GM23338 (cell line): ENCODE measurements at regions not wholly inside any gene's neighbourhood (a gene's known extent, or its start where the extent isn't known, plus 50 kb on each side); places are given as distances from the start of the nearest gene placed in this dataset.

Experiments used
- ATAC-seq: fragments of 200-7000 bp; cut with Tn5 transposase; 3 replicates; pipeline ENCODE4 v1.9.1; 2020
- DNase-seq: peaks from one replicate; pipeline ENCODE4 v3.0.0-alpha.2; 2015; ENCODE audit warnings: low spot score
- H2AFZ ChIP-seq: fragments of 200-600 bp; sonication (generic); 2 replicates; pipeline ENCODE4 v1.8.0; 2016; ENCODE audit warnings: antibody characterized with exemption, mild to moderate bottlenecking, moderate library complexity
- H3F3A ChIP-seq: fragments of 200-600 bp; sonication (generic); replicated peaks from 2 replicates; pipeline ENCODE4 v1.8.0; 2017; ENCODE audit warnings: antibody characterized with exemption, mixed run types, low read depth
- H3K27ac ChIP-seq: fragments of 200-600 bp; sonication (generic); 2 replicates; pipeline ENCODE4 v1.6.1; 2016; ENCODE audit warnings: low read depth
- H3K27me3 ChIP-seq: fragments of 200-600 bp; sonication (generic); 2 replicates; pipeline ENCODE4 v1.8.0; 2016; ENCODE audit warnings: mild to moderate bottlenecking, mixed run types, moderate library complexity; ENCODE audit not compliant: insufficient read depth
- H3K36me3 ChIP-seq: fragments of 200-600 bp; sonication (generic); 2 replicates; pipeline ENCODE4 v1.8.0; 2016; ENCODE audit warnings: mild to moderate bottlenecking; ENCODE audit not compliant: insufficient read depth
- H3K4me1 ChIP-seq: fragments of 200-600 bp; sonication (generic); 2 replicates; pipeline ENCODE4 v1.8.0; 2016; ENCODE audit warnings: mild to moderate bottlenecking, moderate library complexity; ENCODE audit not compliant: insufficient read depth
- H3K4me2 ChIP-seq: fragments of 200-600 bp; sonication (generic); 2 replicates; pipeline ENCODE4 v1.7.1; 2017; ENCODE audit warnings: mixed run types
- H3K4me3 ChIP-seq: fragments of 200-600 bp; sonication (generic); 2 replicates; pipeline ENCODE4 v1.6.1; 2016; ENCODE audit warnings: mixed run types
- H3K79me2 ChIP-seq: fragments of 200-600 bp; sonication (generic); replicated peaks from 2 replicates; pipeline ENCODE4 v1.8.0; 2017; ENCODE audit warnings: mild to moderate bottlenecking; ENCODE audit not compliant: insufficient read depth
- H3K9me2 ChIP-seq: fragments of 200-600 bp; sonication (generic); 2 replicates; pipeline ENCODE4 v1.8.0; 2017; ENCODE audit not compliant: insufficient read depth
- H4K20me1 ChIP-seq: fragments of 200-600 bp; sonication (generic); replicated peaks from 2 replicates; pipeline ENCODE4 v1.8.0; 2017; ENCODE audit warnings: mild to moderate bottlenecking; ENCODE audit not compliant: insufficient read depth
- H3K27ac Mint-ChIP-seq: 2 replicates; pipeline ENCODE4 v1.8.0; 2020; ENCODE audit warnings: inconsistent platforms, mild to moderate bottlenecking, moderate library complexity, mixed read lengths
- H3K27me3 Mint-ChIP-seq: 3 replicates; pipeline ENCODE4 v1.8.0; 2022; ENCODE audit warnings: low read depth, mild to moderate bottlenecking, moderate library complexity, mixed read lengths, inconsistent platforms; ENCODE audit not compliant: insufficient read depth, poor library complexity
- H3K36me3 Mint-ChIP-seq: 3 replicates; pipeline ENCODE4 v1.8.0; 2021; ENCODE audit warnings: low read depth, mild to moderate bottlenecking, inconsistent platforms, moderate library complexity, mixed read lengths
- H3K4me1 Mint-ChIP-seq: 3 replicates; pipeline ENCODE4 v1.8.0; 2020; ENCODE audit warnings: mild to moderate bottlenecking, inconsistent platforms, mixed read lengths
- H3K4me3 Mint-ChIP-seq: 3 replicates; pipeline ENCODE4 v1.8.0; 2021; ENCODE audit warnings: moderate library complexity, mild to moderate bottlenecking, inconsistent platforms, mixed read lengths
- H3K9me3 Mint-ChIP-seq: 3 replicates; pipeline ENCODE4 v1.8.0; 2020; ENCODE audit warnings: moderate library complexity, mild to moderate bottlenecking, inconsistent platforms, mixed read lengths
- CREB1 ChIP-seq: fragments of 250-450 bp; sonication (Bioruptor Pico); IDR thresholded peaks from 2 replicates; pipeline ENCODE4 v1.5.0; 2020; ENCODE audit warnings: low read depth, mild to moderate bottlenecking, moderate library complexity
- EZH2phosphoT487 ChIP-seq: fragments of 200-600 bp; sonication (generic); IDR thresholded peaks from one replicate; pipeline ENCODE4 v1.8.1; 2018; ENCODE audit warnings: antibody characterized with exemption; ENCODE audit not compliant: unreplicated experiment
- NANOG ChIP-seq: IDR thresholded peaks from 2 replicates; pipeline ENCODE4 v1.6.1; 2016; ENCODE audit warnings: antibody characterized with exemption, borderline replicate concordance
- POLR2AphosphoS5 ChIP-seq: IDR thresholded peaks from 2 replicates; pipeline ENCODE4 v1.6.1; 2016; ENCODE audit warnings: antibody characterized with exemption, low read depth
- STAT1 ChIP-seq: IDR thresholded peaks from one replicate; pipeline ENCODE4 v1.6.1; 2016; ENCODE audit warnings: antibody characterized with exemption; ENCODE audit not compliant: unreplicated experiment
- ZNF331 ChIP-seq: fragments of 250-450 bp; sonication (Bioruptor Pico); IDR thresholded peaks from 2 replicates; pipeline ENCODE4 v1.5.0; 2020; ENCODE audit warnings: low read depth, mild to moderate bottlenecking, moderate library complexity
- TF ChIP-seq, protein P1 (sequence below): IDR thresholded peaks from one replicate; pipeline ENCODE4 v1.6.1; 2018; ENCODE audit warnings: antibody characterized with exemption; ENCODE audit not compliant: unreplicated experiment
- TF ChIP-seq, protein P2 (sequence below): IDR thresholded peaks from 2 replicates; pipeline ENCODE4 v1.6.1; 2016; ENCODE audit warnings: antibody characterized with exemption
- TF ChIP-seq, protein P3 (sequence below): fragments of 250-450 bp; sonication (Bioruptor Pico); IDR thresholded peaks from 2 replicates; pipeline ENCODE4 v1.5.0; 2020; ENCODE audit warnings: mild to moderate bottlenecking, moderate library complexity
- TF ChIP-seq, protein P4 (sequence below), 2 experiments: fragments of 200-600 bp in 1 of 2; sonication (generic) in 1 of 2; conservative IDR thresholded peaks; 2 replicates each; pipeline versions ENCODE4 v1.5.1 to v1.6.1; 2016 to 2017; ENCODE audit warnings: antibody characterized with exemption in 2 of 2, low read depth in 2 of 2, mild to moderate bottlenecking in 2 of 2, moderate library complexity in 1 of 2

DNA sequence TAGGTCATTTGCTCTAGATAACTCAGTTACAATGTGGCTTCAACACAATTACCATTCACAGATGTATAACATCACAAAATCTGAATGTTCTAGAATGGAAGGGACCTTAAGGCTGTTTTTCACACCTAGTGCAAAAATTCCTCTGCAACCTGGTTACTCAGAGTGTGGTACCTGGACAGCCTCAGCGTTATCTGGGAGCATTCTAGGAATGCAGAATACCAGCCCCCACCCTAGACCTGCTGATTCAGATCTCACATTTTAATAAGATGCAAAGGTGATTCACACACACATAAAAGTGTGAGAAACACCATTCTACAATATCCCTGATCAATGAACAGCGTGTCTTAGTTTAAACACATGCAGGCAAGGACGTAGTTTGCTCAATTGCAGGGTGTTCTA is 233.1 kb downstream of the TDRD15 start:
- no peaks in the 10 kb centered on the region for H3K27me3 ChIP-seq
- no peak overlapping the region for H3K27ac ChIP-seq
- Mint-ChIP-seq H3K9me3 (peaks cover 24% of the 10 kb centered on the region), H3K4me3 (no peak overlapping the region), H3K27ac (no peak overlapping the region), H3K4me1 (no peaks in the 10 kb centered on the region), H3K27me3 (peaks cover 2% of the 10 kb centered on the region), H3K36me3 (peaks cover 13% of the 10 kb centered on the region)
- H3K4me2 ChIP-seq = no peak overlapping the region
- no peaks in the 10 kb centered on the region for H3K4me1 ChIP-seq
- no peaks in the 10 kb centered on the region for H3F3A ChIP-seq
- no peaks in the 10 kb centered on the region for H3K9me2 ChIP-seq
- no peak overlapping the region for H3K4me3 ChIP-seq
- H3K36me3 ChIP-seq = no peaks in the 10 kb centered on the region
- DNase-seq (no peak), ATAC-seq (no peak)
- no peaks in the 10 kb centered on the region for H3K79me2 ChIP-seq
- H2AFZ ChIP-seq = no peak overlapping the region
- TF ChIP-seq POLR2AphosphoS5 (no peak), EZH2phosphoT487 (no peak)
- TF ChIP-seq, protein P1, sequence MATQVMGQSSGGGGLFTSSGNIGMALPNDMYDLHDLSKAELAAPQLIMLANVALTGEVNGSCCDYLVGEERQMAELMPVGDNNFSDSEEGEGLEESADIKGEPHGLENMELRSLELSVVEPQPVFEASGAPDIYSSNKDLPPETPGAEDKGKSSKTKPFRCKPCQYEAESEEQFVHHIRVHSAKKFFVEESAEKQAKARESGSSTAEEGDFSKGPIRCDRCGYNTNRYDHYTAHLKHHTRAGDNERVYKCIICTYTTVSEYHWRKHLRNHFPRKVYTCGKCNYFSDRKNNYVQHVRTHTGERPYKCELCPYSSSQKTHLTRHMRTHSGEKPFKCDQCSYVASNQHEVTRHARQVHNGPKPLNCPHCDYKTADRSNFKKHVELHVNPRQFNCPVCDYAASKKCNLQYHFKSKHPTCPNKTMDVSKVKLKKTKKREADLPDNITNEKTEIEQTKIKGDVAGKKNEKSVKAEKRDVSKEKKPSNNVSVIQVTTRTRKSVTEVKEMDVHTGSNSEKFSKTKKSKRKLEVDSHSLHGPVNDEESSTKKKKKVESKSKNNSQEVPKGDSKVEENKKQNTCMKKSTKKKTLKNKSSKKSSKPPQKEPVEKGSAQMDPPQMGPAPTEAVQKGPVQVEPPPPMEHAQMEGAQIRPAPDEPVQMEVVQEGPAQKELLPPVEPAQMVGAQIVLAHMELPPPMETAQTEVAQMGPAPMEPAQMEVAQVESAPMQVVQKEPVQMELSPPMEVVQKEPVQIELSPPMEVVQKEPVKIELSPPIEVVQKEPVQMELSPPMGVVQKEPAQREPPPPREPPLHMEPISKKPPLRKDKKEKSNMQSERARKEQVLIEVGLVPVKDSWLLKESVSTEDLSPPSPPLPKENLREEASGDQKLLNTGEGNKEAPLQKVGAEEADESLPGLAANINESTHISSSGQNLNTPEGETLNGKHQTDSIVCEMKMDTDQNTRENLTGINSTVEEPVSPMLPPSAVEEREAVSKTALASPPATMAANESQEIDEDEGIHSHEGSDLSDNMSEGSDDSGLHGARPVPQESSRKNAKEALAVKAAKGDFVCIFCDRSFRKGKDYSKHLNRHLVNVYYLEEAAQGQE = no peak
- no peaks in the 10 kb centered on the region for H4K20me1 ChIP-seq

DNA sequence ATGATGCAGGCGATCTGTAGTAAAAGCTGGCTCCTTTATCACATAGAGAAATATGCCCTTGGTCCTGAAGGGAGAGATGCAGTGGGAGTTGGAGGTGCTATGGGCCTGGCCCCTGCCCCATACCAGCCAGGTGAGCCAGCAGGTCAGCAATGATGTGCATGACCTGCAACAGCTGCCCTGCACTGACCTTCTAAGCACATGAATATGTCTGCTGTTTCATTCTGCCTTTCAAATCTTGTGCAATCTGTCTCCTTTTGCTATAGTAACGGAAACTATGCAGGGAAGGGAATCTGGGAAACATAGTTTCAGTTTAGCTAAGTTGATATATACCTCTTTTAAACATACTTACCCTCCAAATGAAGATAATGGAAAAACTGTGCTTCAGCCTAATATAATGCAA is 235.2 kb downstream of the TDRD15 start:
- no peak for DNase-seq
- H4K20me1 ChIP-seq = no peaks in the 10 kb centered on the region
- H3K27me3 Mint-ChIP-seq = no peaks in the 10 kb centered on the region
- TF ChIP-seq STAT1 (no peak), ZNF331 (CRISPR knock-in tag) (no peak), CREB1 (CRISPR knock-in tag) (no peak), NANOG (no peak)
- TF ChIP-seq, protein P2, sequence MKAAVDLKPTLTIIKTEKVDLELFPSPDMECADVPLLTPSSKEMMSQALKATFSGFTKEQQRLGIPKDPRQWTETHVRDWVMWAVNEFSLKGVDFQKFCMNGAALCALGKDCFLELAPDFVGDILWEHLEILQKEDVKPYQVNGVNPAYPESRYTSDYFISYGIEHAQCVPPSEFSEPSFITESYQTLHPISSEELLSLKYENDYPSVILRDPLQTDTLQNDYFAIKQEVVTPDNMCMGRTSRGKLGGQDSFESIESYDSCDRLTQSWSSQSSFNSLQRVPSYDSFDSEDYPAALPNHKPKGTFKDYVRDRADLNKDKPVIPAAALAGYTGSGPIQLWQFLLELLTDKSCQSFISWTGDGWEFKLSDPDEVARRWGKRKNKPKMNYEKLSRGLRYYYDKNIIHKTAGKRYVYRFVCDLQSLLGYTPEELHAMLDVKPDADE = no peak
- TF ChIP-seq, protein P3, sequence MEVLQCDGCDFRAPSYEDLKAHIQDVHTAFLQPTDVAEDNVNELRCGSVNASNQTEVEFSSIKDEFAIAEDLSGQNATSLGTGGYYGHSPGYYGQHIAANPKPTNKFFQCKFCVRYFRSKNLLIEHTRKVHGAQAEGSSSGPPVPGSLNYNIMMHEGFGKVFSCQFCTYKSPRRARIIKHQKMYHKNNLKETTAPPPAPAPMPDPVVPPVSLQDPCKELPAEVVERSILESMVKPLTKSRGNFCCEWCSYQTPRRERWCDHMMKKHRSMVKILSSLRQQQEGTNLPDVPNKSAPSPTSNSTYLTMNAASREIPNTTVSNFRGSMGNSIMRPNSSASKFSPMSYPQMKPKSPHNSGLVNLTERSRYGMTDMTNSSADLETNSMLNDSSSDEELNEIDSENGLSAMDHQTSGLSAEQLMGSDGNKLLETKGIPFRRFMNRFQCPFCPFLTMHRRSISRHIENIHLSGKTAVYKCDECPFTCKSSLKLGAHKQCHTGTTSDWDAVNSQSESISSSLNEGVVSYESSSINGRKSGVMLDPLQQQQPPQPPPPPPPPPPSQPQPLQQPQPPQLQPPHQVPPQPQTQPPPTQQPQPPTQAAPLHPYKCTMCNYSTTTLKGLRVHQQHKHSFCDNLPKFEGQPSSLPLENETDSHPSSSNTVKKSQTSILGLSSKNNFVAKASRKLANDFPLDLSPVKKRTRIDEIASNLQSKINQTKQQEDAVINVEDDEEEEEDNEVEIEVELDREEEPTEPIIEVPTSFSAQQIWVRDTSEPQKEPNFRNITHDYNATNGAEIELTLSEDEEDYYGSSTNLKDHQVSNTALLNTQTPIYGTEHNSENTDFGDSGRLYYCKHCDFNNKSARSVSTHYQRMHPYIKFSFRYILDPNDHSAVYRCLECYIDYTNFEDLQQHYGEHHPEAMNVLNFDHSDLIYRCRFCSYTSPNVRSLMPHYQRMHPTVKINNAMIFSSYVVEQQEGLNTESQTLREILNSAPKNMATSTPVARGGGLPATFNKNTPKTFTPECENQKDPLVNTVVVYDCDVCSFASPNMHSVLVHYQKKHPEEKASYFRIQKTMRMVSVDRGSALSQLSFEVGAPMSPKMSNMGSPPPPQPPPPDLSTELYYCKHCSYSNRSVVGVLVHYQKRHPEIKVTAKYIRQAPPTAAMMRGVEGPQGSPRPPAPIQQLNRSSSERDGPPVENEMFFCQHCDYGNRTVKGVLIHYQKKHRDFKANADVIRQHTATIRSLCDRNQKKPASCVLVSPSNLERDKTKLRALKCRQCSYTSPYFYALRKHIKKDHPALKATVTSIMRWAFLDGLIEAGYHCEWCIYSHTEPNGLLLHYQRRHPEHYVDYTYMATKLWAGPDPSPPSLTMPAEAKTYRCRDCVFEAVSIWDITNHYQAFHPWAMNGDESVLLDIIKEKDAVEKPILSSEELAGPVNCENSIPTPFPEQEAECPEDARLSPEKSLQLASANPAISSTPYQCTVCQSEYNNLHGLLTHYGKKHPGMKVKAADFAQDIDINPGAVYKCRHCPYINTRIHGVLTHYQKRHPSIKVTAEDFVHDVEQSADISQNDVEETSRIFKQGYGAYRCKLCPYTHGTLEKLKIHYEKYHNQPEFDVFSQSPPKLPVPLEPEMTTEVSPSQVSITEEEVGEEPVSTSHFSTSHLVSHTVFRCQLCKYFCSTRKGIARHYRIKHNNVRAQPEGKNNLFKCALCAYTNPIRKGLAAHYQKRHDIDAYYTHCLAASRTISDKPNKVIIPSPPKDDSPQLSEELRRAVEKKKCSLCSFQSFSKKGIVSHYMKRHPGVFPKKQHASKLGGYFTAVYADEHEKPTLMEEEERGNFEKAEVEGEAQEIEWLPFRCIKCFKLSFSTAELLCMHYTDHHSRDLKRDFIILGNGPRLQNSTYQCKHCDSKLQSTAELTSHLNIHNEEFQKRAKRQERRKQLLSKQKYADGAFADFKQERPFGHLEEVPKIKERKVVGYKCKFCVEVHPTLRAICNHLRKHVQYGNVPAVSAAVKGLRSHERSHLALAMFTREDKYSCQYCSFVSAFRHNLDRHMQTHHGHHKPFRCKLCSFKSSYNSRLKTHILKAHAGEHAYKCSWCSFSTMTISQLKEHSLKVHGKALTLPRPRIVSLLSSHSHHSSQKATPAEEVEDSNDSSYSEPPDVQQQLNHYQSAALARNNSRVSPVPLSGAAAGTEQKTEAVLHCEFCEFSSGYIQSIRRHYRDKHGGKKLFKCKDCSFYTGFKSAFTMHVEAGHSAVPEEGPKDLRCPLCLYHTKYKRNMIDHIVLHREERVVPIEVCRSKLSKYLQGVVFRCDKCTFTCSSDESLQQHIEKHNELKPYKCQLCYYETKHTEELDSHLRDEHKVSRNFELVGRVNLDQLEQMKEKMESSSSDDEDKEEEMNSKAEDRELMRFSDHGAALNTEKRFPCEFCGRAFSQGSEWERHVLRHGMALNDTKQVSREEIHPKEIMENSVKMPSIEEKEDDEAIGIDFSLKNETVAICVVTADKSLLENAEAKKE (CRISPR knock-in tag) = no peak
- TF ChIP-seq, protein P4, sequence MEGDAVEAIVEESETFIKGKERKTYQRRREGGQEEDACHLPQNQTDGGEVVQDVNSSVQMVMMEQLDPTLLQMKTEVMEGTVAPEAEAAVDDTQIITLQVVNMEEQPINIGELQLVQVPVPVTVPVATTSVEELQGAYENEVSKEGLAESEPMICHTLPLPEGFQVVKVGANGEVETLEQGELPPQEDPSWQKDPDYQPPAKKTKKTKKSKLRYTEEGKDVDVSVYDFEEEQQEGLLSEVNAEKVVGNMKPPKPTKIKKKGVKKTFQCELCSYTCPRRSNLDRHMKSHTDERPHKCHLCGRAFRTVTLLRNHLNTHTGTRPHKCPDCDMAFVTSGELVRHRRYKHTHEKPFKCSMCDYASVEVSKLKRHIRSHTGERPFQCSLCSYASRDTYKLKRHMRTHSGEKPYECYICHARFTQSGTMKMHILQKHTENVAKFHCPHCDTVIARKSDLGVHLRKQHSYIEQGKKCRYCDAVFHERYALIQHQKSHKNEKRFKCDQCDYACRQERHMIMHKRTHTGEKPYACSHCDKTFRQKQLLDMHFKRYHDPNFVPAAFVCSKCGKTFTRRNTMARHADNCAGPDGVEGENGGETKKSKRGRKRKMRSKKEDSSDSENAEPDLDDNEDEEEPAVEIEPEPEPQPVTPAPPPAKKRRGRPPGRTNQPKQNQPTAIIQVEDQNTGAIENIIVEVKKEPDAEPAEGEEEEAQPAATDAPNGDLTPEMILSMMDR (conservative IDR thresholded peaks at IDR 0.05; ENCODE audit: low read depth in 2 of 2) = no peak

More for the DNA sequence above, 235.2 kb downstream of the TDRD15 start:
- Histone ChIP-seq H3K27me3 (no peaks in the 10 kb centered on the region), H3K4me3 (no peak overlapping the region), H2AFZ (no peak overlapping the region), H3K36me3 (no peaks in the 10 kb centered on the region), H3K27ac (no peak overlapping the region), H3K4me2 (no peak overlapping the region), H3K9me2 (no peaks in the 10 kb centered on the region), H3F3A (no peaks in the 10 kb centered on the region), H3K79me2 (no peaks in the 10 kb centered on the region), H3K4me1 (no peaks in the 10 kb centered on the region)
- no peak overlapping the region for H3K4me3 Mint-ChIP-seq
- H3K27ac Mint-ChIP-seq = no peak overlapping the region
- peaks cover 20% of the 10 kb centered on the region for H3K9me3 Mint-ChIP-seq
- no peak for ATAC-seq
- H3K36me3 Mint-ChIP-seq = peaks cover 14% of the 10 kb centered on the region
- no peaks in the 10 kb centered on the region for H3K4me1 Mint-ChIP-seq
